A549 (cell line): ENCODE measurements at regions not wholly inside any gene's neighbourhood (a gene's known extent, or its start where the extent isn't known, plus 50 kb on each side); places are given as distances from the start of the nearest gene placed in this dataset.

Experiments used
- ATAC-seq, 2 experiments: fragments of 200-7000 bp in 1 of 2; fragments of >200 bp in 1 of 2; cut with Nextera tagmentation in 1 of 2; cut with Tn5 transposase in 1 of 2; 3 replicates each; pipeline versions ENCODE4 v1.8.0 to v1.9.1; 2018 to 2020; ENCODE audit warnings: mild to moderate bottlenecking in 1 of 2, moderate library complexity in 1 of 2
- CTCF ChIA-PET: fragments of 300-600 bp; sonication (Branson Sonifier 250); formaldehyde crosslinking; extraction: SDS; loops from one replicate; lab custom pipeline; 2021; ENCODE audit warnings: antibody characterized with exemption, inconsistent platforms; lab: Yijun Ruan, JAX
- POLR2A ChIA-PET: fragments of 350-600 bp; formaldehyde crosslinking; extraction: SDS; loops from one replicate; lab custom pipeline; 2021; ENCODE audit warnings: antibody characterized with exemption, inconsistent platforms; lab: Yijun Ruan, JAX
- DNase-seq, 2 experiments: peaks; one replicate each; pipeline versions ENCODE4 v3.0.0 to v3.0.0-alpha.2; 2011 to 2016; ENCODE audit warnings: low read depth in 1 of 2, low spot score in 1 of 2
- FAIRE-seq: peaks from 2 replicates; lab custom pipeline; 2011; peaks lifted over from hg19 to GRCh38; lab: Jason Lieb, UNC
- H3K27ac ChIP-seq, 2 experiments: fragments of >200 bp; sonication (Bioruptor Twin); formaldehyde crosslinking; 3 replicates each; pipeline ENCODE4 v1.5.1; 2016 to 2017
- H3K4me1 ChIP-seq: fragments of >200 bp; sonication (Bioruptor Twin); formaldehyde crosslinking; 3 replicates; pipeline ENCODE4 v1.6.1; 2016
- H3K4me2 ChIP-seq: fragments of >200 bp; sonication (Bioruptor Twin); formaldehyde crosslinking; 3 replicates; pipeline ENCODE4 v1.6.1; 2016
- H3K4me3 ChIP-seq: fragments of >200 bp; sonication (Bioruptor Twin); formaldehyde crosslinking; 3 replicates; pipeline ENCODE4 v1.5.1; 2016
- H3K9me3 ChIP-seq: fragments of >200 bp; sonication (Bioruptor Twin); formaldehyde crosslinking; 3 replicates; pipeline ENCODE4 v1.6.1; 2016
- BCL3 ChIP-seq: fragments of >200 bp; sonication (Bioruptor Twin); formaldehyde crosslinking; IDR thresholded peaks from 3 replicates; pipeline ENCODE4 v1.6.1; 2016
- BHLHE40 ChIP-seq: IDR thresholded peaks from 2 replicates; pipeline ENCODE4 v1.6.1; 2012; ENCODE audit warnings: low read depth, low read length, inconsistent platforms
- CEBPB ChIP-seq, 2 experiments: fragments of >200 bp in 1 of 2; sonication (Bioruptor Twin) in 1 of 2; formaldehyde crosslinking in 1 of 2; IDR thresholded peaks; 2 replicates each; pipeline ENCODE4 v1.6.1; 2012 to 2016
- CHD2 ChIP-seq: fragments of 150-350 bp; IDR thresholded peaks from 2 replicates; pipeline ENCODE4 v1.6.1; 2014; ENCODE audit warnings: low read length; ENCODE audit not compliant: partially characterized antibody
- ELK1 ChIP-seq: fragments of 150-350 bp; IDR thresholded peaks from 2 replicates; pipeline ENCODE4 v1.6.1; 2014; ENCODE audit warnings: low read depth, mild to moderate bottlenecking, low read length
- EP300 ChIP-seq, 2 experiments: fragments of >200 bp; sonication (Bioruptor Twin); formaldehyde crosslinking; IDR thresholded peaks; 2 replicates in 1 of 2; 3 replicates in 1 of 2; pipeline ENCODE4 v1.6.1; 2016 to 2017
- ESRRA ChIP-seq: fragments of 150-350 bp; IDR thresholded peaks from 2 replicates; pipeline ENCODE4 v1.6.1; 2014; ENCODE audit warnings: mild to moderate bottlenecking, low read length, borderline replicate concordance
- FOSB ChIP-seq: fragments of 250-450 bp; sonication (Bioruptor Pico); IDR thresholded peaks from 2 replicates; pipeline ENCODE4 v1.5.0; 2020; ENCODE audit warnings: mild to moderate bottlenecking, moderate library complexity
- GATA3 ChIP-seq: IDR thresholded peaks from 2 replicates; pipeline ENCODE4 v1.6.1; 2012; ENCODE audit warnings: borderline replicate concordance
- HDAC2 ChIP-seq: fragments of 200-600 bp; sonication (generic); IDR thresholded peaks from 2 replicates; pipeline ENCODE4 v1.6.1; 2016
- HEYL ChIP-seq: fragments of 250-450 bp; sonication (Bioruptor Pico); IDR thresholded peaks from 2 replicates; pipeline ENCODE4 v1.8.0; 2021; ENCODE audit warnings: mild to moderate bottlenecking, moderate library complexity
- HMGXB4 ChIP-seq: fragments of 250-450 bp; sonication (Bioruptor Pico); IDR thresholded peaks from 2 replicates; pipeline ENCODE4 v1.5.0; 2021; ENCODE audit warnings: mild to moderate bottlenecking, moderate library complexity, borderline replicate concordance
- HOXA7 ChIP-seq: fragments of 250-450 bp; sonication (Bioruptor Pico); IDR thresholded peaks from 2 replicates; pipeline ENCODE4 v1.5.0; 2020; ENCODE audit warnings: mild to moderate bottlenecking, moderate library complexity
- HOXB13 ChIP-seq: fragments of 250-450 bp; sonication (Bioruptor Pico); IDR thresholded peaks from 2 replicates; pipeline ENCODE4 v1.5.0; 2020; ENCODE audit warnings: low read depth, mild to moderate bottlenecking, moderate library complexity
- JUN ChIP-seq, 2 experiments: fragments of >200 bp; sonication (Bioruptor Twin); formaldehyde crosslinking; IDR thresholded peaks; 2 replicates in 1 of 2; 3 replicates in 1 of 2; pipeline ENCODE4 v1.6.1; 2016 to 2017
- JUNB ChIP-seq: fragments of >200 bp; sonication (Bioruptor Twin); formaldehyde crosslinking; IDR thresholded peaks from 2 replicates; pipeline ENCODE4 v1.6.1; 2016
- KDM1A ChIP-seq: fragments of 200-600 bp; sonication (generic); IDR thresholded peaks from 2 replicates; pipeline ENCODE4 v1.6.1; 2016; ENCODE audit warnings: low read depth, mild to moderate bottlenecking
- KDM5A ChIP-seq: fragments of 200-600 bp; sonication (generic); IDR thresholded peaks from 2 replicates; pipeline ENCODE4 v1.6.1; 2016; ENCODE audit warnings: antibody characterized with exemption, mild to moderate bottlenecking
- MAFK ChIP-seq: fragments of 450-650 bp; IDR thresholded peaks from 2 replicates; pipeline ENCODE4 v1.6.1; 2014; ENCODE audit not compliant: partially characterized antibody
- MAZ ChIP-seq: fragments of 150-350 bp; IDR thresholded peaks from 2 replicates; pipeline ENCODE4 v1.6.1; 2014; ENCODE audit warnings: antibody characterized with exemption, low read depth, low read length, borderline replicate concordance
- NFE2L2 ChIP-seq: fragments of 150-350 bp; conservative IDR thresholded peaks from 2 replicates; pipeline ENCODE4 v1.6.1; 2014; ENCODE audit warnings: low read length
- POLR2A ChIP-seq: IDR thresholded peaks from 2 replicates; pipeline ENCODE4 v1.6.1; 2012; ENCODE audit warnings: mild to moderate bottlenecking, low read length
- POLR2AphosphoS2 ChIP-seq: conservative IDR thresholded peaks from 2 replicates; pipeline ENCODE4 v1.6.1; 2012; ENCODE audit warnings: low read length, improper control_type of control experiment, inconsistent platforms
- RARB ChIP-seq: fragments of 250-450 bp; sonication (Bioruptor Pico); IDR thresholded peaks from 2 replicates; pipeline ENCODE4 v1.8.0; 2021; ENCODE audit warnings: mild to moderate bottlenecking, moderate library complexity
- SMC3 ChIP-seq: fragments of >200 bp; sonication (Bioruptor Twin); formaldehyde crosslinking; IDR thresholded peaks from 3 replicates; pipeline ENCODE4 v1.6.1; 2018; ENCODE audit warnings: inconsistent platforms
- TFCP2L1 ChIP-seq: fragments of 250-450 bp; sonication (Bioruptor Pico); IDR thresholded peaks from 2 replicates; pipeline ENCODE4 v1.5.0; 2021; ENCODE audit warnings: mild to moderate bottlenecking
- ZC3H11A ChIP-seq: fragments of 450-650 bp; IDR thresholded peaks from 2 replicates; pipeline ENCODE4 v1.6.1; 2014; ENCODE audit warnings: antibody characterized with exemption, mild to moderate bottlenecking
- ZNF302 ChIP-seq: fragments of 250-450 bp; sonication (Bioruptor Pico); IDR thresholded peaks from 2 replicates; pipeline ENCODE4 v1.9.0; 2021; ENCODE audit warnings: inconsistent platforms, mild to moderate bottlenecking, moderate library complexity
- ZSCAN20 ChIP-seq: fragments of 250-450 bp; sonication (Bioruptor Pico); IDR thresholded peaks from 2 replicates; pipeline ENCODE4 v1.8.0; 2022; ENCODE audit warnings: mild to moderate bottlenecking, moderate library complexity
- WGBS: methylation state at CpG from one replicate; pipeline ENCODE4 v1.1.6; 2017; ENCODE audit errors: missing lambda C conversion rate; 5-methylcytosine and 5-hydroxymethylcytosine counted together
- TF ChIP-seq, protein P1 (sequence below): fragments of >200 bp; sonication (Bioruptor Twin); formaldehyde crosslinking; IDR thresholded peaks from 2 replicates; pipeline ENCODE4 v1.6.1; 2016
- TF ChIP-seq, protein P2 (sequence below): IDR thresholded peaks from 2 replicates; pipeline ENCODE4 v1.6.1; 2012
- TF ChIP-seq, protein P3 (sequence below): fragments of >200 bp; sonication (Bioruptor Twin); formaldehyde crosslinking; IDR thresholded peaks from 3 replicates; pipeline ENCODE4 v1.5.1; 2016
- TF ChIP-seq, protein P4 (sequence below): fragments of 250-450 bp; sonication (Bioruptor Pico); IDR thresholded peaks from 2 replicates; pipeline ENCODE4 v1.5.0; 2020; ENCODE audit warnings: low read depth, mild to moderate bottlenecking, moderate library complexity
- TF ChIP-seq, protein P5 (sequence below): IDR thresholded peaks from 2 replicates; pipeline ENCODE4 v1.6.1; 2012

DNA sequence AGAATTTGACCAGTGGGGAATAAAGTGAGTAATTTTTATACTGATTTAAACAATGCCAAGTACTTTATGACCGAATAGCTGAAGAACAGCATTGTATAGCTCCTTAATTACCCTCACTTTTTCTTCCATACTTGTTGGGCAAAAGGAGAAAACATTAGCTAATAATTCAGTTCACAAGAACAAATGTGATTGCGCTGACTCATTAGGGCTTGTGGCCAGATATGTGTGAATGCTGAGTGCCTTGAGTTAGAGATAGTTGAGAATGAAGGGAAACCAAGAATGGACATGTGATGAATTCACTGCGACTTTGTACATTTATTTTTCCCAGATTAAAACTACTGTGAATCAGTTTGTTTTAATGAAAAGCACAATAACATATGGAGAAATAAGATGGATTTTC is 669.4 kb downstream of the TFAP2A start:
- H3K9me3 ChIP-seq: no peaks in the 10 kb centered on the region
- FAIRE-seq (no peak), DNase-seq (no peak), ATAC-seq (no peak)
- no peak overlapping the region for H3K27ac ChIP-seq
- POLR2A ChIA-PET: no interaction called here
- CTCF ChIA-PET: no interaction called here
- TF ChIP-seq SMC3 (no peak), TFCP2L1 (CRISPR knock-in tag) (no peak), HOXA7 (CRISPR knock-in tag) (no peak), ZSCAN20 (CRISPR knock-in tag) (no peak), HMGXB4 (CRISPR knock-in tag) (no peak), MAZ (no peak), ESRRA (no peak), ELK1 (no peak), HOXB13 (CRISPR knock-in tag) (no peak), CHD2 (no peak), RARB (CRISPR knock-in tag) (no peak), GATA3 (no peak), FOSB (CRISPR knock-in tag) (no peak), HEYL (CRISPR knock-in tag) (no peak), EP300 (IDR thresholded peaks at IDR 0.05) (no peak), POLR2AphosphoS2 (no peak), NFE2L2 (no peak)
- TF ChIP-seq, protein P1, sequence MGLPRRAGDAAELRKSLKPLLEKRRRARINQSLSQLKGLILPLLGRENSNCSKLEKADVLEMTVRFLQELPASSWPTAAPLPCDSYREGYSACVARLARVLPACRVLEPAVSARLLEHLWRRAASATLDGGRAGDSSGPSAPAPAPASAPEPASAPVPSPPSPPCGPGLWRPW: no peak
- TF ChIP-seq, protein P2, sequence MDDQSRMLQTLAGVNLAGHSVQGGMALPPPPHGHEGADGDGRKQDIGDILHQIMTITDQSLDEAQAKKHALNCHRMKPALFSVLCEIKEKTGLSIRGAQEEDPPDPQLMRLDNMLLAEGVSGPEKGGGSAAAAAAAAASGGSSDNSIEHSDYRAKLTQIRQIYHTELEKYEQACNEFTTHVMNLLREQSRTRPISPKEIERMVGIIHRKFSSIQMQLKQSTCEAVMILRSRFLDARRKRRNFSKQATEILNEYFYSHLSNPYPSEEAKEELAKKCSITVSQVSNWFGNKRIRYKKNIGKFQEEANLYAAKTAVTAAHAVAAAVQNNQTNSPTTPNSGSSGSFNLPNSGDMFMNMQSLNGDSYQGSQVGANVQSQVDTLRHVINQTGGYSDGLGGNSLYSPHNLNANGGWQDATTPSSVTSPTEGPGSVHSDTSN: no peak
- H3K4me2 ChIP-seq: no peak overlapping the region
- H3K4me3 ChIP-seq: no peak overlapping the region
- 49% methylated on average over 3 of the region's 3 CpGs for WGBS
- H3K4me1 ChIP-seq: 0 out of 3 replicates have a peak, but pooled peaks cover 3% of the 10 kb centered on the region

- FAIRE-seq: no peak
Observed at GRCh38 chr6:9744119-9744518, 670.8 kb downstream of the TFAP2A start.

More at GRCh38 chr6:9744119-9744518, 670.8 kb downstream of the TFAP2A start:
- Histone ChIP-seq H3K4me1 (0 out of 3 replicates have a peak, but pooled peaks cover 3% of the 10 kb centered on the region), H3K9me3 (no peaks in the 10 kb centered on the region), H3K27ac (no peak overlapping the region), H3K4me2 (no peak overlapping the region), H3K4me3 (no peak overlapping the region)
- DNase-seq: no peak
- WGBS: 81% methylated on average over 3 of the region's 3 CpGs
- ChIA-PET POLR2A (no interaction called here), CTCF (no interaction called here)
- TF ChIP-seq KDM5A (no peak), MAFK (no peak), KDM1A (no peak), HOXB13 (CRISPR knock-in tag) (no peak), JUNB (no peak), MAZ (no peak), HDAC2 (no peak), NFE2L2 (no peak), POLR2A (no peak), HEYL (CRISPR knock-in tag) (no peak), BHLHE40 (no peak), ZC3H11A (no peak), CEBPB (IDR thresholded peaks at IDR 0.05) (no peak), BCL3 (no peak), ZNF302 (CRISPR knock-in tag) (no peak), JUN (IDR thresholded peaks at IDR 0.05) (no peak)
- TF ChIP-seq, protein P3, sequence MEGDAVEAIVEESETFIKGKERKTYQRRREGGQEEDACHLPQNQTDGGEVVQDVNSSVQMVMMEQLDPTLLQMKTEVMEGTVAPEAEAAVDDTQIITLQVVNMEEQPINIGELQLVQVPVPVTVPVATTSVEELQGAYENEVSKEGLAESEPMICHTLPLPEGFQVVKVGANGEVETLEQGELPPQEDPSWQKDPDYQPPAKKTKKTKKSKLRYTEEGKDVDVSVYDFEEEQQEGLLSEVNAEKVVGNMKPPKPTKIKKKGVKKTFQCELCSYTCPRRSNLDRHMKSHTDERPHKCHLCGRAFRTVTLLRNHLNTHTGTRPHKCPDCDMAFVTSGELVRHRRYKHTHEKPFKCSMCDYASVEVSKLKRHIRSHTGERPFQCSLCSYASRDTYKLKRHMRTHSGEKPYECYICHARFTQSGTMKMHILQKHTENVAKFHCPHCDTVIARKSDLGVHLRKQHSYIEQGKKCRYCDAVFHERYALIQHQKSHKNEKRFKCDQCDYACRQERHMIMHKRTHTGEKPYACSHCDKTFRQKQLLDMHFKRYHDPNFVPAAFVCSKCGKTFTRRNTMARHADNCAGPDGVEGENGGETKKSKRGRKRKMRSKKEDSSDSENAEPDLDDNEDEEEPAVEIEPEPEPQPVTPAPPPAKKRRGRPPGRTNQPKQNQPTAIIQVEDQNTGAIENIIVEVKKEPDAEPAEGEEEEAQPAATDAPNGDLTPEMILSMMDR: no peak
- TF ChIP-seq, protein P4, sequence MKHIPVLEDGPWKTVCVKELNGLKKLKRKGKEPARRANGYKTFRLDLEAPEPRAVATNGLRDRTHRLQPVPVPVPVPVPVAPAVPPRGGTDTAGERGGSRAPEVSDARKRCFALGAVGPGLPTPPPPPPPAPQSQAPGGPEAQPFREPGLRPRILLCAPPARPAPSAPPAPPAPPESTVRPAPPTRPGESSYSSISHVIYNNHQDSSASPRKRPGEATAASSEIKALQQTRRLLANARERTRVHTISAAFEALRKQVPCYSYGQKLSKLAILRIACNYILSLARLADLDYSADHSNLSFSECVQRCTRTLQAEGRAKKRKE (CRISPR knock-in tag): no peak
- TF ChIP-seq, protein P5, sequence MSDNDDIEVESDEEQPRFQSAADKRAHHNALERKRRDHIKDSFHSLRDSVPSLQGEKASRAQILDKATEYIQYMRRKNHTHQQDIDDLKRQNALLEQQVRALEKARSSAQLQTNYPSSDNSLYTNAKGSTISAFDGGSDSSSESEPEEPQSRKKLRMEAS: no peak
- no peak for ATAC-seq
